ENCODE measurements at regions not wholly inside any gene's neighbourhood (a gene's known extent, or its start where the extent isn't known, plus 50 kb on each side); places are given as distances from the start of the nearest gene placed in this dataset.

- H3K4me2 ChIP-seq (ENCODE audit: insufficient read depth in 1 of 2, low read depth in 2 of 2, low read length in 2 of 2), result no peak overlapping the region
- H3K56ac ChIP-seq (replicated peaks; ENCODE audit: insufficient read length, low read depth, low read length), result no peak overlapping the region
- ChIA-PET CTCF (ENCODE audit: partially characterized antibody) (interaction anchor here (1.3 kb wide), 1 partner anchor 231 kb away, joined by 4 read pairs; no protein-coding TSS in a partner anchor), POLR2A (ENCODE audit: partially characterized antibody) (no interaction called here)
- FAIRE-seq (no peak), DNase-seq (ENCODE audit: low read depth in 1 of 2, low spot score in 2 of 2) (no peak)
- no peak overlapping the region for H2BK5ac ChIP-seq (ENCODE audit: low read depth, low read length)
- H4K91ac ChIP-seq (replicated peaks; ENCODE audit: insufficient read length, low read length), result no peak overlapping the region
- no peaks in the 10 kb centered on the region for H3K23me2 ChIP-seq (ENCODE audit: low read depth, low read length)
- H3K4me1 ChIP-seq (replicated peaks in 1 of 4; ENCODE audit: control insufficient read depth in 3 of 4, insufficient read depth in 4 of 4, low read length in 3 of 4), result no peaks in the 10 kb centered on the region
- H3K79me2 ChIP-seq (ENCODE audit: control insufficient read depth in 1 of 2, insufficient read depth in 2 of 2, low read length in 2 of 2), result no peaks in the 10 kb centered on the region
- no peak overlapping the region for H2BK120ac ChIP-seq (replicated peaks; ENCODE audit: low read depth, low read length)
- H2AK5ac ChIP-seq (ENCODE audit: low read depth, low read length), result no peak overlapping the region
- H3K4ac ChIP-seq (replicated peaks; ENCODE audit: insufficient read length, low read depth, low read length), result no peak overlapping the region
- no peak overlapping the region for H3K27ac ChIP-seq (ENCODE audit: low read depth, low read length)
- no peak overlapping the region for H2BK20ac ChIP-seq (ENCODE audit: low read length)
- H3K18ac ChIP-seq (ENCODE audit: extremely low read depth, low read length), result no peak overlapping the region
- H4K8ac ChIP-seq (ENCODE audit: extremely low read depth, insufficient read depth, low read length), result no peak overlapping the region
- 93% methylated on average over 3 of the region's 3 CpGs; no CpG with 5 or more reads in 1 of the 2 experiments for WGBS, 2 experiments (ENCODE audit: extremely low coverage in 1 of 2, insufficient coverage in 1 of 2, insufficient read length in 1 of 2, insufficient replicate concordance in 2 of 2, low coverage in 1 of 2, low lambda C conversion rate in 2 of 2, missing lambda C conversion rate in 1 of 2)
- H2AFZ ChIP-seq (ENCODE audit: low read length), result no peak overlapping the region
- H2BK15ac ChIP-seq (ENCODE audit: low read length), result no peak overlapping the region
- no peak overlapping the region for H3K9ac ChIP-seq (replicated peaks in 1 of 4; ENCODE audit: extremely low read depth in 1 of 4, low read depth in 3 of 4, low read length in 3 of 4)
- H2BK12ac ChIP-seq (ENCODE audit: low read depth, low read length), result no peak overlapping the region
- no peaks in the 10 kb centered on the region for H3K36me3 ChIP-seq (ENCODE audit: control insufficient read depth in 2 of 4, insufficient read depth in 4 of 4, low read length in 3 of 4)
- no peak overlapping the region for H3K4me3 ChIP-seq (ENCODE audit: extremely low read depth in 1 of 4, insufficient read depth in 2 of 4, low read depth in 3 of 4, low read length in 4 of 4)
- no peak overlapping the region for H3K14ac ChIP-seq (ENCODE audit: insufficient read length)
- no peaks in the 10 kb centered on the region for H3K9me3 ChIP-seq (ENCODE audit: insufficient read depth in 2 of 2, low read depth in 1 of 2, low read length in 1 of 2)
- no peak overlapping the region for H3K23ac ChIP-seq (ENCODE audit: insufficient read length)
- no peaks in the 10 kb centered on the region for H3K79me1 ChIP-seq (ENCODE audit: low read depth, low read length)
- H4K5ac ChIP-seq (ENCODE audit: insufficient read length, low read depth, low read length), result no peak overlapping the region
- H3K27me3 ChIP-seq (replicated peaks in 1 of 4; ENCODE audit: control insufficient read depth in 3 of 4, extremely low read depth in 1 of 4, insufficient read depth in 3 of 4, low read length in 3 of 4), result no peaks in the 10 kb centered on the region
- H4K20me1 ChIP-seq (replicated peaks in 1 of 2; ENCODE audit: control insufficient read depth in 1 of 2, insufficient read depth in 2 of 2, low read length in 2 of 2), result no peaks in the 10 kb centered on the region
- TF ChIP-seq FOSL1 (IDR thresholded peaks at IDR 0.05; ENCODE audit: insufficient read depth, low read depth, low read length), result no peak
- TF ChIP-seq CTCF (IDR thresholded peaks at IDR 0.05; ENCODE audit: control extremely low read depth in 1 of 3, insufficient read depth in 1 of 3, low read depth in 1 of 3, low read length in 3 of 3), result no peak
- TF ChIP-seq SIN3A (conservative IDR thresholded peaks at IDR 0.05 in 1 of 2, IDR thresholded peaks at IDR 0.05 in 1 of 2; ENCODE audit: low read depth in 1 of 2, low read length in 2 of 2), result no peak
- TF ChIP-seq TCF12 (IDR thresholded peaks at IDR 0.05; ENCODE audit: low read depth, low read length), result no peak
- no peak for TF ChIP-seq HDAC6 (IDR thresholded peaks at IDR 0.05; ENCODE audit: low read depth, low read length)
- TF ChIP-seq HDAC2 (IDR thresholded peaks at IDR 0.05; ENCODE audit: borderline replicate concordance in 1 of 2, low read depth in 2 of 2, low read length in 2 of 2), result peak in 1 of 2 experiments; percentile 69; a peak in 1 of 4 replicates
- no peak for TF ChIP-seq SAP30 (IDR thresholded peaks at IDR 0.05; ENCODE audit: insufficient read depth, insufficient replicate concordance, low read length)
- no peak for TF ChIP-seq KDM4A (IDR thresholded peaks at IDR 0.05; ENCODE audit: low read depth, low read length, severe bottlenecking)
- TF ChIP-seq CREB1 (IDR thresholded peaks at IDR 0.05), result no peak
- no peak for TF ChIP-seq CBX5 (IDR thresholded peaks at IDR 0.05; ENCODE audit: low read depth, low read length)
- no peak for TF ChIP-seq ASH2L (IDR thresholded peaks at IDR 0.05; ENCODE audit: low read length)
- TF ChIP-seq SP1 (IDR thresholded peaks at IDR 0.05; ENCODE audit: low read depth, low read length), result no peak
These were observed 146.5 kb upstream of the GAS1 start for GRCh38 chr9:87093777-87094176.
